Fibroblast of the aortic adventitia (primary cell): ENCODE measurements at regions not wholly inside any gene's neighbourhood (a gene's known extent, or its start where the extent isn't known, plus 50 kb on each side); places are given as distances from the start of the nearest gene placed in this dataset.

Source experiments
- DNase-seq: peaks from one replicate; pipeline ENCODE4 v3.0.0-alpha.2; 2010; ENCODE audit warnings: low read depth
- H3K4me3 ChIP-seq: 2 replicates; pipeline ENCODE4 v1.5.1; 2011; ENCODE audit warnings: low read depth, mild to moderate bottlenecking, control low read depth, low read length, moderate library complexity
- TF ChIP-seq, protein P1 (sequence below): IDR thresholded peaks from 2 replicates; pipeline ENCODE4 v1.5.1; 2011; ENCODE audit warnings: mild to moderate bottlenecking, low read length, control low read depth, inconsistent platforms; ENCODE audit not compliant: insufficient read depth

DNA sequence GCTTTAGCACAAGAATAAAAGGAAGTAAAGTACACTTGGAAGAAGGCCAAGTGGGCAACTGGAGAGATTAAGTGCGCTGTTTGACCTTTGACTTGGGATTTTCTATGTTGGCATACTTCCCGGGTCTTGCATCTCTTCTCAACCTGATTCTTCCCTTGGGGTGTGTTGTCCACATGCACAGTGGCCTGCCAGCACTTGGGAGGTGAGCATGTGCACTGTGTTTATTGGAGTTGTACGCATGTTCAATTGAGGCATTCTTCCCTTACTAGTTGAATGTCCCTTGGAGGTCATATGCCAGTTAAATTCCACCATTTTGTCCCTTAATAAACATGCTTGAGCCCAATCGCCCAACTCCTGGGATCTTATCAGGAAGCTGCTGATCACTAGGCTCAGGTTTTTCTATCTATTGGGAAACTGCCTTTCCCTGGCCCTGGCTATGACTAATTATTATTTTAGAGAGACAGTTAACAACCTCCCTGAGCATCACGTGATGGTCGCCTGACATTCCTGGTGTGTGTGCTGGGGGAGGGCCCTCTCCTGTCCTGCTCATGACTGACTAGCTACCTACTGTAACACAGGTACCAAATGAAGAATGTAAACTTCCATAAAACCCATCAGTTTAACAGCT is 62.5 kb upstream of the RAPGEF4 start:
- TF ChIP-seq, protein P1, sequence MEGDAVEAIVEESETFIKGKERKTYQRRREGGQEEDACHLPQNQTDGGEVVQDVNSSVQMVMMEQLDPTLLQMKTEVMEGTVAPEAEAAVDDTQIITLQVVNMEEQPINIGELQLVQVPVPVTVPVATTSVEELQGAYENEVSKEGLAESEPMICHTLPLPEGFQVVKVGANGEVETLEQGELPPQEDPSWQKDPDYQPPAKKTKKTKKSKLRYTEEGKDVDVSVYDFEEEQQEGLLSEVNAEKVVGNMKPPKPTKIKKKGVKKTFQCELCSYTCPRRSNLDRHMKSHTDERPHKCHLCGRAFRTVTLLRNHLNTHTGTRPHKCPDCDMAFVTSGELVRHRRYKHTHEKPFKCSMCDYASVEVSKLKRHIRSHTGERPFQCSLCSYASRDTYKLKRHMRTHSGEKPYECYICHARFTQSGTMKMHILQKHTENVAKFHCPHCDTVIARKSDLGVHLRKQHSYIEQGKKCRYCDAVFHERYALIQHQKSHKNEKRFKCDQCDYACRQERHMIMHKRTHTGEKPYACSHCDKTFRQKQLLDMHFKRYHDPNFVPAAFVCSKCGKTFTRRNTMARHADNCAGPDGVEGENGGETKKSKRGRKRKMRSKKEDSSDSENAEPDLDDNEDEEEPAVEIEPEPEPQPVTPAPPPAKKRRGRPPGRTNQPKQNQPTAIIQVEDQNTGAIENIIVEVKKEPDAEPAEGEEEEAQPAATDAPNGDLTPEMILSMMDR = no peak
- no peak for DNase-seq
- H3K4me3 ChIP-seq = no peak overlapping the region

DNA sequence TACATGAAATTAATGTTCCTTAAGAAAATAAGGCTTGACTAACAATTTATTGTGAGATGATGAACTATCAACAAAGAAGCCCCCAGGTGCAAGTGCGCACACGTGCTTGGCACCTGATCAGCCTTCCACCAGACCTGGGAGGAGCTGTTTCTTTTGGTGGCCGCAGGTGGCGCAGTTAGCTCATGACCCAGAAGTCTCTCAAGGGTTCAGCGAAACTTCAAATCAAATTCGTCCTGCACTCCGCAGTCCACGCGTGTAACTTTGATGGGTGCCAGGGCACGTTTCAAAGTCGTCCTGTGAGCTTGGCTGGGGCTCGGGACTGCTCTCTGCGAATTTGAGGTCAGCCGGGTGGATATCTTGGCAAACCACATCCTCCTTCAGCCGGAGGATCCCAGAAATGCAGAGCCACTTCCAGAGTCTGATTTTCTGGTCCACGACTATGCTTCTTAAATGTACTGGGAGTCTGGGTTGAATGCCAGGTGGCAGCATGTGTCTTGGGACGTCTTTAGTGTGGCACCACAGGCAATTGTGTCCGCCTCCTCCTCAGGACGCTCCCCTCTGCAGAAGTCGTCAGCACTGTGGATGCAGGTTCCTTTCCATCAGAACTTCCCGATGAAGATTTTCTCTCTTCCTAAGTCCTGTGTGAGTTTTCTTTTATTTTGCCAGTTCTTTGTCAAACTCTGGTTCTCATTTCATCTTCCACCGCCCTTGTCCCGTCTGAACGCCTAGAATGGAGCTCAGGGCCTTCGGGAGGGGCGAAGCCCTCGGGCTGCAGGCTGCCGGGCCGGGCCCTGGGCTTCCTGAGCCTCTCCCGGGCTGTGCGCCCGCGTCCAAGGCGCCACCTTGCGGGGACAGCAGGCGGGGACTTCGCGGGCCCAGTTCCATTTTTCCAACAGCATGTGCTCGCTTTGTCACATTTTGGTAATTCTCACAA is 61.3 kb upstream of the RAPGEF4 start:
- DNase-seq = peak; percentile 24
- TF ChIP-seq, protein P1 = peak; percentile 55
- no peak overlapping the region for H3K4me3 ChIP-seq

DNA sequence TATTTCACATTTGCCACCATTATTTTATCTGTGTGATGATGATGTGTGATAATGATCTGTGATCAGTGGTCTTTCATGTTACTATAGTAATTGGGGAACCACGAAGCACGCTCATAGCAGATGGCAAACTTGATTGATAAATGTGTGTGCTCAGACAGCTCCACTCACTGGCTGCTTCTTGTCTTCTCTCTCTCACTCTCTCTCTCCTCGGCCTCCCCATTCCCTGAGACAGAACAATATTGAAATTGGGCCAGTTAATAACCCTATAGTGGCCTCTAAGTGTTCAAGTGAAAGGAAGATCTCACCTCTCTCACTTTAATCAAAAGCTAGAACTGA is 60.7 kb upstream of the RAPGEF4 start:
- H3K4me3 ChIP-seq = no peak overlapping the region
- no peak for DNase-seq
- TF ChIP-seq, protein P1 = no peak

DNA sequence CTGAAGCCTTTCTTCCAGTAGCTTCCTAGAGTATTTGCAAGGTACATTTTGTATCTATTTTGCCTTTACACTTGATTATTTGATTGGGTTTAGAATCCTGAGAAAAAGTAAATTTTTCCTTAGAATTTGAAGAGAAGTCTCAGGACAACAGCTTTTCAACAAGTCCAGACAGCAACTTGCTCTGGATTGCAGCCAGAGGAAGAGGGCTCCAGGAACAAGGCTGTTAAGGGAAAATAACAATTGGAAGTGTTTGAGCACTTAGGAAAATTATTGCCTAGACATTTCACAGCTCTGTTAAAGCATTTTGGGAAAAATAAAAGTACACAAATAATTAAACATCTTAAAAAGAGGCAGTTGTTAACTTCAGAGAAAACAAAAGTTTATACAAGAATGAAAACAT is 58.3 kb upstream of the RAPGEF4 start:
- DNase-seq = no peak
- TF ChIP-seq, protein P1 = no peak
- no peak overlapping the region for H3K4me3 ChIP-seq

DNA sequence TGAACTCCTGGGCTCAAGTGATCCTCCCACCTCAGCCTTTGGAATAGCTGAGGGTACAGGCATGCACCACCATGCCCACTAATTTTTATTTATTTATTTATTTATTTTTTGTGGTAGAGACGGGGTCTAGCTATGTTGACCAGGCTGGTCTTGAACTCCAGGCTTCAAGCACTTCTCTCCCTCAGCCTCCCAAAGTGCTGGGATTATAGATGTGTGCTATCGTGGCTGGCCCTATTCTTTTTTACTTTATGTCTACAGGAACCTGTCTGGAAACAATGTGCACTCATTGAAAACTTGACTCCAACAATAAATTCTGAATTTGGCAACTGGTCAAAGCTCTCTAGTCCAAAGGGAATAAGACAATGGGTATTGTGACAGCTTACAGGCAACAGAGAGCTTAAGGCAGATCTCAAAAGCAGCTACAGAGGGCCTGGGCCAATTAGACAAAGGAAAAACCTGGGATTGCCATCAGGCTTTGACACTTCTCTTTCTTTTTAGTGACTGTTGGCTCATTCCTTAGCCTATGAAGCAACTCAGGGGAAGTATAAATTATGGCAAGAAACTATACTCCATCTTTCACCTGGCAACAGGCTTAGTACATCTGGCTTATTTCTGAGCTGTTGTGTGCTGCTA is 55.1 kb upstream of the RAPGEF4 start:
- peak; percentile 94 for DNase-seq
- H3K4me3 ChIP-seq = no peak overlapping the region
- TF ChIP-seq, protein P1 = no peak

DNA sequence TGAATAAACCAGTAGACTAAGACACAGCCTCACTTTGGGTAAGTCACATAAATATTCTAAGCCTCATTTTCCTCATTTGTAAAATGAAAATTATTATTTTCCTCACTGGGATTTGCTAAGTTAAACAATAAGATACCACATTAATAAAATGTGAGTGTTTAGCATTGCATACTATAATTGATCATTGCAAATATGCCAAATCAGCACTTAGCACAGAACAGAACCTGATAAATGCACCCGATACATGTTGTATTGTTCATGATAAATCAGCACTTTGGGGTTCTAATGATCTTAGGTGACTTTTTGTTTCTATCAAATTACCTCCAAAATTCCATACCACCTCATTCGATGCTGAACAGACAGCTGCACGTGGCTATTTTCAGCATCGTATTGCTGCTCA is 50.2 kb upstream of the RAPGEF4 start:
- TF ChIP-seq, protein P1 = no peak
- no peak overlapping the region for H3K4me3 ChIP-seq
- no peak for DNase-seq
